GM08714 (cell line): ENCODE measurements at regions not wholly inside any gene's neighbourhood (a gene's known extent, or its start where the extent isn't known, plus 50 kb on each side); places are given as distances from the start of the nearest gene placed in this dataset.
"Not testable (repeated sequence)": the region's sequence is repeated elsewhere in the genome, so short reads cannot be mapped to it uniquely, and the experiment has no call there.

Experiments
- H3K4me3 ChIP-seq: fragments of 200-500 bp; sonication (Bioruptor generic); 2 replicates; pipeline ENCODE4 v1.5.1; 2014; ENCODE audit warnings: mild to moderate bottlenecking, low read length, inconsistent platforms
- ZNF274 ChIP-seq: IDR thresholded peaks from 2 replicates; pipeline ENCODE4 v1.6.1; 2012; ENCODE audit warnings: mild to moderate bottlenecking, low read depth, low read length

DNA sequence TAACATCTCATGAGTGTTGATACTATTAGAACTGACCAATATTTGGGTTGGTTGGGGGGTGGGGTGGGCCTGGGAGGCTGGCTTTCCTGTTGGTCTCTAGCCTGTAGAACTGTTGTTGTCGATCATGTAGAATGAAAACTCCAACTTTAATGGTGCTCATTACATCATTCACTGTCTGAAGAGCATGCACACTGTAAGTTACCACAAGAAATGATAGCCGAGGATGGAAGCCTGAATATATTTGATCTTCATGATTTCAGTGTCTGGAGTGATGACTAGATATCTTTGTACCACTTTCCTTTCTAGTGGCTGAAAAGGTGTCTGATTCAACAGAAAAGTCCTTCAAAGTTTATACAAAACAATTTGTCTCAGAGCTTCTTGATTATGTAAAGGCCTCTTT is 123.6 kb downstream of the XCL2 start:
- TF ChIP-seq ZNF274: no peak
- H3K4me3 ChIP-seq: no peak overlapping the region

DNA sequence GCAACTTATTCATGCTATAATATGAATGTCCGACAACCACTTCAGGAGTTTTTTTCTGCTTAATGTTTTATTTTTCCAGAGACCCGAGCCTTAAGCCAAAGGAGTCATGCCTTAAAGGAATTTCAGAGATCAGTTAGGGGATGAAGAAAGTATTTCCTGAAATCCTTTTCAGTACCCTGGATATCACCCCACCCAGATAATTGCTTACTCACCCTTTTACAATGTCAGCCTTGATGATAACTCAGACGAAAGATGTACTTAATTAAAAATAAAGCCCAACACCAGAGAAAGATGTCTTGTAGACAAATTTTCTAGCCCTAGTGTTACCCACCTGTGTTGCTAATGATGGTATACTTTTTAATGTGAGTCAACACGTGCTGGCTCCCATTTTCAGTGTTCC is 124.1 kb downstream of the XCL2 start:
- H3K4me3 ChIP-seq: no peak overlapping the region
- TF ChIP-seq ZNF274: no peak

- H3K4me3 ChIP-seq: no peak overlapping the region
- TF ChIP-seq ZNF274: no peak
These were observed 127.6 kb downstream of the XCL2 start for GRCh38 chr1:168416220-168416619.

- no peak overlapping the region for H3K4me3 ChIP-seq
- no peak for TF ChIP-seq ZNF274
These were observed 128.9 kb downstream of the XCL2 start for GRCh38 chr1:168414914-168415313.

DNA sequence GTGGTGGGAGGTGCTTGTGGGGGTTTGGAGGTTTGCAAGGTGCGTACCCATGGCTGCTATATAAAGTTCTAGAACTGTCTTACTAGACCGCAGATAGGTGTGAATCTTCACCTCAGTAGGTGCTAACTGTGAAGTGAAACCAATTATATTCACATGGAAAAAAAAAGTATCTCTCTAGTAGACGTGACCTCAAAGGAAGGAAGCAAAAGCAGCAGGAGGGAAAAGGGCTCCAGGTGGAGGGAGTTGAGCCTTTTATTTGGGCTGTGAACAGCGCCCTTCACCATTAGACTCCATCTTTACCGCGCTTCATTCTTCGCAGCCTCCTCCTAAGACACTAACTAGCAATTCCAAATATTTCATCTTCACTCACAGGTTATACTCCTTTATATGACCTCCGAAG is 129.8 kb downstream of the TBX19 start:
- H3K4me3 ChIP-seq: no peak overlapping the region
- TF ChIP-seq ZNF274: no peak

DNA sequence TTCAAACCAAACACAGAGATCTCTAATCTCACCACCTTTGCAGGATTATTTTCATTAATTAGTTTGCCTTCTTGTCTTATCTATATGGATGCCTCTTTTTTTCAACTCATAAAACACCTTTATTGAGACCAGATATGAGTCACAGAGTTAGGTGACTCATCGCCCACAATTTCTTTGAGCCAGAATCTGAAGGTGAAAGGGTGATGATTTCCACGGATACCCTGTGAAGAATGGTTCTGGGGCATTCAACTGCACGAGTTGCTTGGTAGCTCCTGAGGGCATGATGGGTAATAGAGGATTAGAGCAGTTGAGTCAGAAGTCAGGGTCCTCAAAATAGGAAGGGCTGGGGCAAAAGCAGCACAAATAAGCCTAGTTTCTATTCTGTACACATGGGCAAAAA is 128.2 kb downstream of the TBX19 start:
- no peak for TF ChIP-seq ZNF274
- no peak overlapping the region for H3K4me3 ChIP-seq

GRCh38 chr1:168408539-168408865 is 127.8 kb downstream of the TBX19 start:
- no peak overlapping the region for H3K4me3 ChIP-seq
- no peak for TF ChIP-seq ZNF274

GRCh38 chr1:168407832-168408538 is 127.3 kb downstream of the TBX19 start:
- no peak for TF ChIP-seq ZNF274
- no peak overlapping the region; the same call in 1 of the 2 replicates for H3K4me3 ChIP-seq

GRCh38 chr1:168405906-168406549 is 125.4 kb downstream of the TBX19 start:
- H3K4me3 ChIP-seq: no peak overlapping the region
- no peak for TF ChIP-seq ZNF274

GRCh38 chr1:168403140-168403539 is 122.5 kb downstream of the TBX19 start:
- TF ChIP-seq ZNF274: no peak
- H3K4me3 ChIP-seq: no peak overlapping the region

DNA sequence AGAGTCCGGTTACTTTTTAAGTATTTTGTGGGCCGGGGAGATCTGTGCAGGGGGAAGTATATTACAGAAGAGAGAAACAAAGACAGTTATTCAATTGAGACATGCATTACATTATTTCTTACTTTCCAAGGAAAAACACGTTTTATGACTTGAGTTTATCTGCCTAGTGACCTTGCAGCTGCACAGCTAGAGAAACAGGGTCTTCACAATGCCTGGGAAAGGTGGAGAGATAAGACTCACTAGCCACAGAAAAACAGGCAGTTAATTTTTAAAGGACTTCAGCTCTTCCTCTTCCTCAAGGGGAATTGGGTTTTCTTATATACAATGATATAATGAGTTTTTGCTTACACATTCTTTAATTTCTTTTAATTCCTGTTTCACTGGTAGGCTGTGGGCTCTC is 121.8 kb downstream of the TBX19 start:
- H3K4me3 ChIP-seq: not testable (repeated sequence)

GRCh38 chr1:168401341-168401740 is 120.7 kb downstream of the TBX19 start:
- H3K4me3 ChIP-seq: no peak overlapping the region
- TF ChIP-seq ZNF274: no peak

GRCh38 chr1:168400139-168400538 is 119.5 kb downstream of the TBX19 start:
- H3K4me3 ChIP-seq: no peak overlapping the region
- no peak for TF ChIP-seq ZNF274

- no peak overlapping the region for H3K4me3 ChIP-seq
- TF ChIP-seq ZNF274: no peak
These were observed 117.1 kb downstream of the TBX19 start for GRCh38 chr1:168397806-168398205.

- no peak for TF ChIP-seq ZNF274
- no peak overlapping the region for H3K4me3 ChIP-seq
These were observed 116.4 kb downstream of the TBX19 start for GRCh38 chr1:168396940-168397684.

DNA sequence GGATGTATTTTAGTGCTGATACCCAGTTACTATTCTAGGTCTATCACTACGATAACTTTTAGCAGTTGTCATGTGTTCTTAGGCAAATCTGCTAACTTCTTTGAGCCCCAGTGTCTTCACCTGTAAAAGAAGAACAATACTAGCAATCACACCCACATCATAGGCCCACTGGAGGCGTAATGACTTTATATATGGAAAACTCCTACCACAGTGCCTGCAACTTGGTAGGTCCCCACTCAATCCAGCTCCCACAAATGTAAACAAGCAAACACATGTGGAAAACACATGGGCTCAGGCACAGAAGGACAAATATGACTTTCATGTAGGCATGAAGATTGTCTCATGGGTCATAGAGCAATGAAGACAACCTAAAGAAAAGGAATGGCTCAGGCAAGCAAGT is 115.8 kb downstream of the TBX19 start:
- TF ChIP-seq ZNF274: no peak
- H3K4me3 ChIP-seq: no peak overlapping the region
